Heart right ventricle (tissue), 16 donors: ENCODE measurements at regions not wholly inside any gene's neighbourhood (a gene's known extent, or its start where the extent isn't known, plus 50 kb on each side); places are given as distances from the start of the nearest gene placed in this dataset.

ENCODE experiments used
- ATAC-seq, 8 donors: fragments of 200-7000 bp; cut with Tn5 transposase; one replicate each; pipeline ENCODE4 v1.9.1; 2020; ENCODE audit warnings: mild to moderate bottlenecking in 8 of 8, moderate library complexity in 8 of 8, moderate number of reproducible peaks in 1 of 8
- DNase-seq, 2 donors: peaks; one replicate each; pipeline ENCODE4 v3.0.0-alpha.2; 2020
- H3K27ac ChIP-seq, 10 donors: fragments of 200-600 bp; sonication (generic) in 2 of 10; one replicate each; pipeline versions ENCODE4 v1.5.0 to v1.8.0; 2020 to 2022; ENCODE audit warnings: mild to moderate bottlenecking in 3 of 10
- H3K27me3 ChIP-seq, 7 donors: fragments of 200-600 bp; one replicate each; pipeline ENCODE4 v1.8.0; 2021 to 2022; ENCODE audit warnings: mild to moderate bottlenecking in 2 of 7
- H3K36me3 ChIP-seq, 9 donors: fragments of 200-600 bp; sonication (generic) in 1 of 9; one replicate each; pipeline versions ENCODE4 v1.5.0 to v1.8.0; 2020 to 2022; ENCODE audit warnings: mild to moderate bottlenecking in 2 of 9
- H3K4me1 ChIP-seq, 9 donors: fragments of 200-600 bp; sonication (generic) in 1 of 9; one replicate each; pipeline versions ENCODE4 v1.5.0 to v1.8.0; 2020 to 2022; ENCODE audit warnings: mild to moderate bottlenecking in 4 of 9
- H3K4me3 ChIP-seq, 10 donors: fragments of 200-600 bp; sonication (generic) in 2 of 10; one replicate each; pipeline versions ENCODE4 v1.5.0 to v1.8.0; 2020 to 2022; ENCODE audit warnings: mild to moderate bottlenecking in 7 of 10, moderate library complexity in 2 of 10
- H3K9me3 ChIP-seq, 11 donors: fragments of 200-600 bp in 10 of 11; sonication (generic) in 2 of 11; one replicate each; pipeline versions ENCODE4 v1.5.0 to v1.8.0; 2013 to 2022; ENCODE audit warnings: mild to moderate bottlenecking in 2 of 11, control low read depth in 1 of 11, moderate library complexity in 1 of 11
- CTCF ChIP-seq, 9 donors: fragments of 200-600 bp; sonication (generic) in 2 of 9; IDR thresholded peaks; one replicate each; pipeline versions ENCODE4 v1.5.0 to v1.8.0; 2021 to 2022; ENCODE audit warnings: antibody characterized with exemption in 9 of 9, mild to moderate bottlenecking in 5 of 9, moderate library complexity in 1 of 9
- WGBS, 2 donors: extraction: QIAGEN DNeasy Blood & Tissue Kit; methylation state at CpG; one replicate each; pipeline ENCODE4 v1.1.7; 2013; ENCODE audit warnings: inconsistent platforms in 1 of 2; 5-methylcytosine and 5-hydroxymethylcytosine counted together
- intact Hi-C, 10 donors: fragments of 100-400 bp; cut with DNase I; formaldehyde crosslinking; loops; one replicate each; pipeline versions ENCODE4 v1.11.1 to v1.14.2; 2022
- donor health status: Arrhythmogenic right ventricular cardiomyopathy.
- donor health status: ischemic (EF 13 %, LVEDD 7.1; RV severe dilation, severe dysfunction).
- donor health status: healthy with polysubstance abuse.
- donor health status: DM: no; HTN: yes; CAD: no.
- donor health status: DM: no; HTN: no; CAD: no.
- donor health status: ischemic (EF 25% LVEDD 6.9; RV normal size, moderate dysfunction).
- donor health status: ischemic (EF 25% LVEDD 5.7; RV mildly dilated, moderate dysfunction).
- donor health status: healthy.
- donor health status: DM: yes; HTN: yes; CAD: no.
- donor health status: Ischemic cardiomyopathy.
- donor health status: ischemic (EF 35%, LVEDD 5.7; RV mildly dilated, moderate dysfunction).
- donor health status: nonischemic (EF 11% LVEDD 7.7; RV severe dilation, severe dysfunction).
- donor health status: DM: yes; HTN: yes; CAD: no.
- donor health status: PGD.
- donor health status: ischemic (EF 29% LVEDD 5.4; RV normal size, mild dysfunction).
- donor health status: nonischemic (EF 23%, LVEDD 6.1; RV moderate dilation, normal function).

- H3K4me1 ChIP-seq = no peaks in the 10 kb centered on the region
- intact Hi-C loops = no loop called here
- H3K4me3 ChIP-seq = no peak overlapping the region
- peaks cover 0 to 29% (median 6%) of the 10 kb centered on the region in 11 donors for H3K9me3 ChIP-seq
- no peak for ATAC-seq
- no peak for DNase-seq
- H3K36me3 ChIP-seq = no peaks in the 10 kb centered on the region
- no peaks in the 10 kb centered on the region for H3K27me3 ChIP-seq
- no peak overlapping the region for H3K27ac ChIP-seq
- no peak for TF ChIP-seq CTCF (IDR thresholded peaks at IDR 0.05)
- WGBS, 2 donors = 84 to 89% methylated on average over 1 of the region's 1 CpG
Measured at GRCh38 chr12:59314209-59314608, 281.6 kb upstream of the SLC16A7 start.

- Histone ChIP-seq H3K27ac (no peak overlapping the region), H3K9me3 (peaks cover 0 to 9% (median 0%) of the 10 kb centered on the region in 11 donors), H3K27me3 (no peaks in the 10 kb centered on the region), H3K4me1 (no peaks in the 10 kb centered on the region), H3K36me3 (no peaks in the 10 kb centered on the region), H3K4me3 (no peak overlapping the region)
- intact Hi-C loops = no loop called here
- 38 to 50% methylated on average over 5 of the region's 5 CpGs for WGBS, 2 donors
- ATAC-seq (no peak), DNase-seq (no peak)
- TF ChIP-seq CTCF (IDR thresholded peaks at IDR 0.05) = no peak
Measured at GRCh38 chr12:59304077-59304721, 291.6 kb upstream of the SLC16A7 start.

GRCh38 chr12:59298296-59298695 lies 297.5 kb upstream of the SLC16A7 start:
- intact Hi-C loops = no loop called here
- no peak for ATAC-seq
- no peak overlapping the region for H3K27ac ChIP-seq
- peaks cover 0 to 9% (median 0%) of the 10 kb centered on the region in 11 donors for H3K9me3 ChIP-seq
- 62 to 69% methylated on average over 4 of the region's 4 CpGs for WGBS, 2 donors
- no peaks in the 10 kb centered on the region for H3K4me1 ChIP-seq
- no peaks in the 10 kb centered on the region for H3K27me3 ChIP-seq
- no peak overlapping the region for H3K4me3 ChIP-seq
- H3K36me3 ChIP-seq = no peaks in the 10 kb centered on the region
- no peak for DNase-seq
- TF ChIP-seq CTCF (IDR thresholded peaks at IDR 0.05) = no peak

GRCh38 chr12:59294221-59294620 lies 301.6 kb upstream of the SLC16A7 start:
- Histone ChIP-seq H3K36me3 (no peaks in the 10 kb centered on the region), H3K9me3 (no peaks in the 10 kb centered on the region), H3K4me1 (no peaks in the 10 kb centered on the region), H3K4me3 (no peak overlapping the region), H3K27me3 (no peaks in the 10 kb centered on the region), H3K27ac (no peak overlapping the region)
- no peak for TF ChIP-seq CTCF (IDR thresholded peaks at IDR 0.05)
- WGBS, 2 donors = 33 to 36% methylated on average over 5 of the region's 5 CpGs
- no peak for ATAC-seq
- intact Hi-C loops = no loop called here
- DNase-seq = no peak
